ENCODE measurements at regions not wholly inside any gene's neighbourhood (a gene's known extent, or its start where the extent isn't known, plus 50 kb on each side); places are given as distances from the start of the nearest gene placed in this dataset.
"Not testable (repeated sequence)": the region's sequence is repeated elsewhere in the genome, so short reads cannot be mapped to it uniquely, and the experiment has no call there.

DNA sequence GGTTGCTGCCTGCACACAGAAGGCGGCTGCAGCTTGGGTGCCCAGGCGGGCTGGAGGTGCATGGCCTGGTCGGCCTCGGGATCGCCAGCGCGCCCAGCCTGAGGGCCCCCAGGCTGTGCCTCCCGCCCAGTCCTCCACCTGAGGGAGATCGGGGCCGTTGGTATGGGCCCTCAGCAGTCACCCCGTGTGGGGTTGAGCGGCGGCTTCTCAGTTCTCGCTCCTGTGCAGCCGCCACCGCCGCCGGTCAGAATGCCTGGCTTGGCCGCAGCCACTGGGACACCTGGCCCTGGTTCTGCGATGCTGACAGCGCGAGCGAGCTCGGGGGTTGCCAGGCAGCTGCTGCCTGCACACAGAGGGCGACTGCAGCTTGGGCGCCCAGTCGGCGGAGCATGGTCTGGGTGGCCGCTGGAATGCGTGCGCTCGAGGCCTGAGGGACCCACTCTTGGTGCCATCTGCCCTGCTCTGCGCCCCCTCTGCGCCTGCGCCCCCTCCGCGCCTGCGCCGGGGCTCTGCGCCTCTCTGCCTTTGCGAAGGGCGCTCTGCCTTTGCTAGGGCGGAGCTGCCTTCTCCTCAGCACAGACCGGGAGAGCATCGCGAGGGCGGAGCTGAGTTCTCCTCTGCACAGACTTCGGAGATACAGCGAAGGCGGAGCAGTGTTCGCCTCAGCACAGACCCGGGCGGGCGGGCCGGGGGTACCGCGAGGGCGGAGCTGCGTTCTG is 84.6 kb upstream of the ZNG1F start:
- DNase-seq (ENCODE audit: low read depth in 2 of 3, low spot score in 1 of 3): peak; percentile 44 to 65 (median 61)

DNA sequence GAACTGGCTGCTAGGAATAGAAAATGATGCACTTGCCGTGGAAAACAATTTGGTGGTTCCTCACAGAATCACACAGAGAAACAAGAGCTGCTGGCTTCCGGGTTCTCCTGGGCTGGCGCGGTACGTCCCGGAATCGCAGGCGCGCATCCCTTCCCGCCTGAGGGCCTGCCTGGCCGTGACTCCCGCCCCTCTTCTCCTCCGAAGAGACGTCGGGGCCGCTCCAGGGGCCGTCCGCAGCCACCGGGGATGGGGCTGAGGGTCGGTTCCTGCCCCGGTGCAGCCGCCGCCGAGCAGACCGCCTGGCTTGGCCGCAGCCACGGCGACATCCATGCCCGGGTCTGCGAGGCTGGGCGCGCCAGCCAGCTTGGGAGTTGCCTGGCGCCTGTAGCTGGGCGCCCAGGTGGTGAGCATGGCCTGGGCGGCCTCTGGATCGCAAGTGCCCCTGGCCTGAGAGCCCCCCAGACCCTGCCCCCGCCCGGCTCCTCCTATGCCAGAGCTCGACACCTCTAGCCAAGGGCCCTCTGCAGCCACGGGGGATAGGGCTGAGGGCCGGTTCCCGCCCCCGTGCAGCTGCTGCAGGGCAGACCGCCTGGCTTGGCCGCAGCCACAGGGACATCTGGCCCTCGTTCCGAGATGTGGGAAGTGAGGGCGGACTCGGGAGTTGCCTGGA is 83.9 kb upstream of the ZNG1F start:
- DNase-seq (ENCODE audit: low read depth in 2 of 3, low spot score in 1 of 3): peak; percentile 10 to 15 (median 13)

DNA sequence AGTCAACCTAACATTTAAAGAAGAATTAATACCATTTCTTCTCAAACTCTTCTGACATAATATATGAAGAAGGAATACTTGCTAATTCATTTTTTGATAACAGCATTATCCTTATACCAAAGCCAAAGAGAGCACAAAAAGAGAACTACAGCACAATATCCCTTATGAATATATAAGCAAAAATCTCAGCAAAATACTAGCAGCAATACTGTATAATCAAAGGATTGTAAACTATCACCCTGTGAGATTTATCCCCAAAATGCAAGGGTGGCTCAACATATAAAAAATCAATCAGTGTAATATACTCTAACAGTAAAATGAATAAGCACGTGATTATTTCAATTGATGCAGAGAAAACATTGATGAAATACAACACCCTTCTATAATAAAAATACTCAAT is 81.9 kb upstream of the ZNG1F start:
- not testable (repeated sequence) for DNase-seq (ENCODE audit: low read depth in 2 of 3, low spot score in 1 of 3)

DNA sequence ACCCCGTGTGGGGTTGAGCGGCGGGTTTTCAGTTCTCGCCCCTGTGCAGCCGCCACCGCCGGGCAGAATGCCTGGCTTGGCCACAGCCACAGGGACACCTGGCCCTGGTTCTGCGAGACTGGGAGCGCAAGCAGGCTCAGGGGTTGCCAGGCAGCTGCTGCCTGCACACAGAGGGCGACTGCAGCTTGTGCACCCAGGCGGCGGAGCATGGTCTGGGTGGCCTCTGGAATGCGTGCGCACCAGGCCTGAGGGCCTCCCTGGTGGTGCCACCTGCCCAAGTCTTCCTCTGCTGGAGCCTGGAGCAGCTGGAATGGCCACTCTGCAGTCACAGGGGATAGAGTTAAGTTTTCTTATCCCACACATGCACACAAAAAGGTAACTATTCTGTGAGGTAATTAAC is 80.4 kb upstream of the ZNG1F start:
- DNase-seq (ENCODE audit: low read depth in 2 of 3, low spot score in 1 of 3): not testable (repeated sequence)

DNA sequence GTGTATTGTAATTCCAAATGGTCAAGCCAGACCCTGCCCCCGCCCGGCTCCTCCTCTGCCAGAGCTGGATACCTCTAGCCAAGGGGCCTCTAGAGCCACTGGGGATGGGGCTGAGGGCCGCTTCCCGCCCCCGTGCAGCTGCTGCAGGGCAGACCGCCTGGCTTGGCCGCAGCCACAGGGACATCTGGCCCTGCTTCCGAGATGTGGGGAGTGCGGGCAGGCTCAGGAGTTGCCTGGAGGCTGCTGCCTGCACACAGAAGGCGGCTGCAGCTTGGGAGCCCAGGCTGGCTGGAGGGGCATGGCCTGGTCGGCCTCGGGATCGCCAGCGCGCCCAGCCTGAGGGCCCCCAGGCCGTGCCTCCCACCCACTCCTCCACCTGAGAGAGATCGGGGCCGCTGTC is 79.9 kb upstream of the ZNG1F start:
- not testable (repeated sequence) for DNase-seq (ENCODE audit: low read depth in 2 of 3, low spot score in 1 of 3)

DNA sequence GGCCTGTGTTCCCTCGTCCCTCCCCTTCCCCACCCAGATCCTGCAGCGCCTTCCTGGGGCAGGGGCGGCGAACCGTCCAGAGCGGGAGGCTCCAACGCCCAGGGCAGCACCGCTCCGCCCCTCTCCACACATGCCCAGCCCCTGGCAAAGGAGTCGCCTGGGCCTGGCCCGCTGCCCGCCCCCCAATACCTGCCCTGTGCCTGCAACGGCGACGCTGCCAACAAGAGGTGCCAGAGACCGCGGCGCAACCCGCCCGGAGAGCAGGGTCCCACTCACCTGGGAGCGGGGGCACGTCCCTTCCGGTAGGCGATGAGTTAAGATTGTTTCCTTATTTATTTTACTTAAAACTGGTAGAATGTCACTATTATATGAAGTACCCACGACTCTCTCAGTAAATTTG is 77.5 kb upstream of the ZNG1F start:
- not testable (repeated sequence) for DNase-seq (ENCODE audit: low read depth in 2 of 3, low spot score in 1 of 3)

DNA sequence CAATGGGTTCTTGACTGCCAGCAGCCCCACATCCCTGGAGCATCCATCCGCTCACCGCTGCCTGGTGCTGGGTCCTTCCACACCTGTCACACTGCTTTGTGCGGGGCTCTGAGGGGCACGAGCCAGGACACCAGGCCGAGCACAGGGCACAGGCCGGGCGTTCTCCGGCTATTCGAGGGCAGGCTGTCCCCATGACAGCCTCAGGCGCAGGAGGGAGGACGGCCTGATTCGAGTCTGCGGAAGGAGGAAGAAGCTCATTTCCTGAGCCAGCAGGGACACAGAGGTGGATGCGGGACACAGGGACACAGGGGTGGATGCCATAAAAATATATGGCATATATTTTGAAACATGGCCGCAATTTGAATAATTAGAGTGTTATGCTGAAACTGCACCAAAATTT is 76.9 kb upstream of the ZNG1F start:
- not testable (repeated sequence) for DNase-seq (ENCODE audit: low read depth in 2 of 3, low spot score in 1 of 3)

DNA sequence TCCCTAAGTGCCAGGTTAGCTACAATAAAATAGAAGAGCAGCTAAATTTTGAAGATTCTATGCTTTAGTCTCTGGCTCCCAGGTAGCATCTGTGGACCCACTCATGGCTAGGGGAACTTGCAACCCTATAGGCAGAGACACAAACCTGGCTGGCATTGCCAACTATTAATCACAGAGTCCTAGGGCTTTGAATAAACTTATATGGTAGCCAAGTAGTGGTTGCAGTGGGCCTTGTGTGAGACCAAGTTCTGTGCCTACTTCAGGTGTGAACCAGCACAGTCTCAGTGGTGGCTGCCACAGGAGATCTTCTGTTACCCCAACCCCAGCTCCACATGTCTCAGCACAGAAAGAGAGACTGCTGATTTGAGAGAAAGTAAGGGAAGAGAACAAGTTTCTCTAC is 62.9 kb upstream of the ZNG1F start:
- not testable (repeated sequence) for DNase-seq (ENCODE audit: low read depth in 2 of 3, low spot score in 1 of 3)

DNA sequence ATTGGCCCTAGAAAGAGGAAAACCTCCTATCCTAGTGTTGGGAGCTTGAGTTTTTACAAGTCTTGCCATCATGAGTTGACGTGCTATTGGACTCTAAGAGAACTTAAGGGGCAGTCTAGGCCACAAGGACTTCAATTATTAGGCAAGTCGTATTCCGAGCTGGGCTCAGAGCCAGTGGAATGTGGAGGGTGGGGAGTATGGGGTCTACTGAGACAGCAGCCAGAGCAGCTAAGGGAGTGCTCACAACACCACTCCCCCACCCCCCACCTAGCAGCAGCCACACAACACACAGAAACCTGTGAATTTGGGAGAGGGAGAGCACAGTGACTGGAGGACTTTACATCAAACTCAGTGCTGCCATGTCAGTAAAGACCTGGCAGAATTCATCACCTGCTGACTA is 62.0 kb upstream of the ZNG1F start:
- not testable (repeated sequence) for DNase-seq (ENCODE audit: low read depth in 2 of 3, low spot score in 1 of 3)

DNA sequence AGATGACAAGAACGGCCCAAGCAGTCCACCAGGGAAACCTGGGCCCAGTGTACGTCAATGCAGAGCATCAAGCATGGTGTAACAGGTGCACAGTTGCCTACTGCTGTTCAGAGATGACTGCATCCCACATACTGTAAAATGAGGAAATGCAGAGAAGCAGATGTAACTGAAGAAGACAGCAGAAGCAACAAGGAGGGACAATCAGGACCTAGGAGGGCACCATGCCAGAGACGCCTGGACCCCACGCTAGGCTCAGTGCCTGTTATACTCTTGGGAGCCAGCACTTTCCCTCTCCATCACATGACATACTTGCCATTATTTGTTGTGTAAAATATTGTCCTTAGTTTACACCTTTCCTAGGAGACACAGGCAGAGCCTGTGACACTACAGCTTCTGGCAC is 57.6 kb upstream of the ZNG1F start:
- DNase-seq (ENCODE audit: low read depth in 2 of 3, low spot score in 1 of 3): not testable (repeated sequence)

All from stimulated activated CD4-positive, alpha-beta T cell treated with anti-CD3 and anti-CD28 coated beads, Interleukin-12 subunit alpha, Interleukin-12 subunit beta, amount 100 ng/mL, for 48 hours (primary cell).